RKO (cell line): ENCODE measurements at regions not wholly inside any gene's neighbourhood (a gene's known extent, or its start where the extent isn't known, plus 50 kb on each side); places are given as distances from the start of the nearest gene placed in this dataset.
A peak's percentile ranks its signal among the peaks of the same experiment; 100 is the strongest.

ENCODE experiments used
- DNase-seq: peaks from one replicate; pipeline ENCODE4 v3.0.0-alpha.2; 2016; ENCODE audit warnings: low spot score

DNA sequence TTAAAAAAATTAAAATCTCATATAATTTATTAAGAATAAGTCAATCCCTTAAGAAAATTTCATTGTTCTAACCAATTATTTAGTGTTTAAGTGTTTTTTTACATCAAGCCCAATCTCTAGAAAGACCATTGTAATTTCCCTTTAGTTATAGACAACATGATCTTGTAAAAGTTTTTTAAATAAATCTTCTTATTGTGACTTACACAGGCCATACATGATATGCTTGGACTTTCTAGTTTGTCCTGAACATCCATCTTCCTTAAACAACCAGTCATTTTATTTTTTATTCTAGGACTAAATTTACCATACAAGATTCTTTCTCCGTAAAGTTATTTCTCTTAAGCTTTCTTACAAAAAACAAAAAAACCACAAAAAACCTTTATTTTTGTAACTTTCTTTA lies 126.5 kb upstream of the MAST4 start:
- peak; percentile 19 for DNase-seq

DNA sequence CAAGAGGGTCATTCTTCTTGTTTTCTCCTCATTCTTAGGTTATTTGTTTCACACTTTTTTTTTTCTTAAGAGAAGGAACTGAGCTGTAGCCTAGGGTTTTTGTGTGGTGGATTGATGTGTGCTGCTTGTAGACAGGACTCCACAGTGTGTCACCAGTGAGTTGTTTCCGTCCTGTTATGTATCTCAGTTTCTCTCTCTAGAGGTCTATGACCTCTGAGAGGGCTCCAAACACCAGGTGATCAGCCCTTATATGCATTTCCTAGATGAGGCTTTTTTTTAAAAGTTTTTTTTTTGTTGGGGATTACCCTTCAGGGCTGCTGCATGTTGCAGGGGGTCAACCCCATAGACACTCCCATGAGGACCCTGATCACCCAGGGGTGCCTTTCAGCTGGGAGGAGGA lies 124.2 kb upstream of the MAST4 start:
- no peak for DNase-seq

DNA sequence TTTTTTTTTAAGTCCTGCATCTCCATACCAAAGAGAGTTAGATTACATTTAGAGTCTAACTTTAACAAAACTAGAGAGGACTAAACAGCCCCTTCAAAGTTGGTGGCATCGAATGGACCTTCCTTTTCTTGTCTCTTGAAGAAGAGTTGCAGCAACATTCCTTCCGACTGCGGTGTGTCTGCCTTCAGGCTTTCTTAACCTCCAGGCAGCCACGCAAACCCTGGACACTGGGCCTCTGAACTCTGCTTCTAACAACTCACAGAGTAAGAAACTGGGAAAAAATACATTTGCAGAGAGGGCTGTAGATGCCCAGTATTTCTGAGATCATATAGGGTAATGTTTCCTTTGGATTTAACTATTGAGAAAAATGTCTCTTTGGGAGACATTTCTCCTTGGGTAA lies 120.5 kb upstream of the MAST4 start:
- no peak for DNase-seq

DNA sequence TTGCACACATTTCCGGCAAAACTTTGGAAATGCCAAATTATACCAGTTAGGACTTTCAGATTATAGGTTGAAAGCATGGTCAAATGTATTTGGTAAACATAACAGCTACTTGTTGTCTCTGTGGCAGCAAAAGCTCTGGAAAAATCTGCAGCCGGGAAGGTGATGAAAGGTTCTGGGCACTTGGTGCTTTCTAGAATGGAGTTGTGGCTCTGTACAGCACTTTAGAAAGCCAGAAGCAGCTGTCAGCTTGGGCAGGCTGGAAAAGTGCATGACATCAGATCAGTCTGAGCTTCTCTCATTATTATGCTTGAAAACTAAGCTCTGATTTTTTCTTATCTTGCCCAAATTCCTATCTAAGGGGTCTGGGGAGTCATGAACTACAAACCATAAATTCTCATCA lies 118.6 kb upstream of the MAST4 start:
- no peak for DNase-seq

DNA sequence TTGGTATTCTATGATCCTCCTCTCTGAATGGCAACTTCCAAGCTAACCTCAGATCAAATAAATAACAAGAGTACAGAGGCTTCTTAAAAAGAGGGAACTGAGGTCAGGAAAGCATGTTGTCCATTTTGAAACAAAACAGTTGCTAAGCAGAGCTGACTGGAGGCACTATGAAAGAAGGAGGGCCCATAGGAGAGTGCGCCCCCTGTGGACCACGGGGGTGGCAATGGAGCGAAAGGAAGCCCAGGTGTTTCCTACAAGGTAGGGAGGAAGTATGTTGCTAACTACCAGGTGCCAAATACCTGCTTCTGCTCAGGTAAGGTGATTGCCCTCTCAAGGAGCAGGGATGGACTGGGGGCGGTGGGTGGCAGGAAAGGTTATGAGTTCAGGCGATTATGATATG lies 101.8 kb upstream of the MAST4 start:
- DNase-seq = no peak

DNA sequence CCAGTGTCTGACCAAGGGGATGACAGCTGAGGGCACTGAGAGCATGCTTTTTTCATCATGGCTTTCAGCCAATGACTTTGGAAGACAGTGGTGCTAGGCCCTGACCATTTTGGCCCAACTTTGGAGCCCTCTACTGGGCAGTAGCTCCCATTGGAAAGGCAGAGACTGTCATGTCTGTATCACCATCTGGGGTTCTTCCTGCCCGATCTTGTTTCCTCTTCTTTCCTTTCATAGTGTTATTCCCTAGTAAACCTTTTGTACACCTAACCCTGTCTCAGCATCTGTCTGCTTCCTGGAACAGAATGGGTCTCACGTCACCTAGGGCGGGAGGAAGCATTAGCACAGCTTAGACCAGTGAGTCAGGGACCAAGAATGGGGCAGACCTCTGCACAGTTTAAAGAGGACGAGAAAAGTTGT lies 97.4 kb upstream of the MAST4 start:
- DNase-seq = peak; percentile 43

DNA sequence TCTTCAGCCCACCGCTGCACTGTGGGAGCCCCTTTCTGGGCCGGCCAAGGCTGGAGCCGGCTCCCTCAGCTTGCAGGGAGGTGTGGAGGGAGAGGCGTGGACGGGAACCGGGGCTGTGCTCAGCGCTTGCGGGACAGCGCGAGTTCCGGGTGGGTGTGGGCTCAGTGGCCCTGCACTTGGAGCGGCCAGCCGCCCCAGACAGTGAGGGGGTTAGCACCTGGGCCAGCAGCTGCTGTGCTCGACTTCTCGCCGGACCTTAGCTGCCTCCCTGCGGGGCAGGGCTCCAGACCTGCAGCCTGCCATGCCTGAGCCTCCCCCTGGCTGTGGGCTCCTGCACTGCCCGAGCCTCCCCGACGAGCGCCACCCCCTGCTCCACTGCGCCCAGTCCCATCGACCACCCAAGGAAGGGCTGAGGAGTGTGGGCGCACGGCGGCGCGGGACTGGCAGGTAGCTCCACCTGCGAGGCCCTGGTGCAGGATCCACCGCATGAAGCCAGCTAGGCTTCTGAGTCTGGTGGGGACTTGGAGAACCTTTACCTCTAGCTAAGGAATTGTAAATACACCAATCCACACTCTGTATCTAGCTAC lies 92.9 kb upstream of the MAST4 start:
- DNase-seq = no peak

DNA sequence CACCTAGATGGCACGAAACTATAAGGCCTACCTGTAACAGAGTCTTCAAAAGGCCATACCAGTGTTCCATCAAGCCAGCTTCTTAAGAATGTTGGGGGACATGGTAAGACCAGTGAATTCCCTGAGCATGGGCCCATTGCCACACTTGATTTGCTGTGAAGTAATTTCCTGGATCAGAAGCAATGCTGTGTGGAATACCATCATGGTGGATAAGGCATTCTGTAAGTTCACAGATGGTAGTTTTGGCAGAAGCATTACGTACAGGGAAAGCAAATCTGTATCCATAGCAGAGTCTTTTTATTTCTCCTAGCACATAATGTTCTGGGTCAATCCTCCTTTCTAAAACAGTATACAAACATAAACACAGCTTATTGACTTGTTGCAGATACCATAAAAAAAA lies 89.1 kb upstream of the MAST4 start:
- DNase-seq = no peak

DNA sequence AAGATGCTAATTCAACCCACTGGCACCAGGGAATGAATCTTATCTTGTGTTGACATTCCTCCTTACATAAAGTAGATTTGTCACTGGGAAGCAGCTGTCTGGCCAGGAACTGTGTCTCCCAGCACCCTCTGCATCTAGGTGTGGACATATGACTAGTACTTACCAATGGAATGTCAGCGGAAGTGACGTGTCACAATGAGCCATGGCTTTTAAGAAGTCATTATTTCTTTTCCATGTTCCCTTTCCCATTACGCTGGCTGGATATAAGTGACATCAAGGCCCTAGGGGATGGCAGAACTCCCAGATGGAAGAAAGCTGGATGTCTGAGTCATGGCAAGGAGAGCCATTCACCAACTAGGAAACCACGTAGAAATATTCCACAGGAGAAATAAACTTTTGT lies 84.7 kb upstream of the MAST4 start:
- peak; percentile 58 for DNase-seq

DNA sequence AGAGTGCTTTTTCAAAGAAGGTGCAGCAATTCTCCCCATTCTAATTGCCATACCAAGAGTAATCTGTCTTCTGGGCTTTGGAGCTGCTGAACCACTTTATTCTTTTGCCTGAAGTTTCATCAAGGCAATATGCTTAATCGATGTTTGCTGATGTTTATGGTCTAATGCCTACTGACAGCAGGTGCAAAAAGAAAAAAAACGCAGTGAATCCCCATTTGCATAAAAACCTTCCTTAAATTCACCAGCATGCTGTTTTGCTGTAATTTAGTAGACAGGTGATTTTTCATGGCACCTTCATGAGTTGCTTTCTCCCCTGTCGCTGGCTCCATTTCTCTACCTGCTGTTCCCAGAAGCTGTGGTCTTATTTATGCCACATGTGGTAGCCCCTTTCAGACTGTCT lies 83.1 kb upstream of the MAST4 start:
- no peak for DNase-seq

DNA sequence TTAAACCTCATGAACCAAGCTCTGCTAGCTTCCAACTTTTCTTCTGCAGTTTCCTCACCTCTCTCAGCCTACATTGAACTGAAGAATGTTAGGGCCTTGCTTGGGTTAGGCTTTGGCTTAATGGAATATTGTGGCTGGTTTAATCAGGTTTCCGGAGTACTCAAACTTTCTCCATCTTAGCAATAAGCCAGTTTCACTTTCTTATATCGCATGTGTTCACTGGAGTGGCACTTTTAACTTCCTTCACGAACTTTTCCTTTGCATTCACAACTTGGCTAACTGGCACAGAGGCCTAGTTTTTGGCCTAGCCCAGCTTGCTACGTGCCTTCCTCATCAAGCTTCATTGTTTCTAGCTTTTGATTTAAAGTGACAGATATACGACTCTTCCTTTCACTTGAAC lies 81.0 kb upstream of the MAST4 start:
- DNase-seq = no peak

DNA sequence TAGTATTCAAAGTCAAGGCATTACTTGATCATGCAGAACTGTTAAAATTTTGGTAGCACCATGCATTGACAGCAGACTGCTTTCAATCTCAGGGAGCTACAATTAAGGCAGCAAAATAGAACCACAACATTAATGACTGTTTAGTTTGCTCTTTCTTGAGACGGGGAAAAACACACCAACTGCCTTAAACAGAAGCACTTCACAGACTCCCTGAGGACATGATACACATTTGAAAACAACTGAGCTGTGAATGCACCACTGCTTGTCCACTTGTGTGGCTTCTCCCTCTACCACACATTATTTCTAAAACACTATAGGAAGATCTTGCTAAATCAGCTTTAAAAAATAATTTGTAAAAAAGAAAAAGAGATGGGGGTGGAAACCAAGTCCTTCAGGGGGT lies 79.6 kb upstream of the MAST4 start:
- DNase-seq = no peak

DNA sequence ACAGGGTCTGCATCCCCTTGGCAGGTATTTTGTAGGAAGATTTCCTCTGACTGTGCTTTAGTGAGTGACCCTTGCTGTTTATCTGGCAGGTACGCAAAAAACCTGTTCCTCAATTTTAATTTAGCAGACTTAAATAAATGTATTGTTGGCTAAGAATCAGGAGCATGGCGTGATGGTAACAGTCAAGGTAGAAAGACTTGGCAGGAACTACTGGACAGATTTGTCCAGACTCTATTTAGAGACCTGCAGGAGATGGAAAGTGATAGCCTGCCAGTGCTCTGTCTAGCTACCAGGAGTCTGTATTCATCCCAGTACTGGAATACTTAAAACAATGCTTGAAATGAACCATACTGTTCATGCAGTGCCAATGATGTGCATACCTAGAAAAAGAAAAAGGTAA lies 78.8 kb upstream of the MAST4 start:
- DNase-seq = no peak

DNA sequence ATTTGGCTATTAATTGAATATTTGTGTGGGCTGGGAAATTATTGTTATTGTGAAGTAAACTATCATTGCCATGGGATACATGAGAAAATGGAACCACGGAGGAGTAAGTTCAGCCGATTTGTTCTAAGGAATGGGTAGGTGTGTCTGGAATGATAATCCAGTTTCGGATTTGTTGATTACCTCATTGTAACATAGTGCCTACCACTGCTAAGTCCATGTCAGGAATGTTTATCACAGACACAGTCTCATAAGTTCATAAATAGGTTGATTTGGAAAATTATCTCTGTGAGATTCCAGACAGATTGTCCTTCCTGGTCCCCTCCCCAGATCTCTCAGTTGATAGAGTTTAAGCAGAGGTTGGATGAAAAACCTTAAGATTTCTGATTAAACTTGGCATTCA lies 78.1 kb upstream of the MAST4 start:
- DNase-seq = no peak

DNA sequence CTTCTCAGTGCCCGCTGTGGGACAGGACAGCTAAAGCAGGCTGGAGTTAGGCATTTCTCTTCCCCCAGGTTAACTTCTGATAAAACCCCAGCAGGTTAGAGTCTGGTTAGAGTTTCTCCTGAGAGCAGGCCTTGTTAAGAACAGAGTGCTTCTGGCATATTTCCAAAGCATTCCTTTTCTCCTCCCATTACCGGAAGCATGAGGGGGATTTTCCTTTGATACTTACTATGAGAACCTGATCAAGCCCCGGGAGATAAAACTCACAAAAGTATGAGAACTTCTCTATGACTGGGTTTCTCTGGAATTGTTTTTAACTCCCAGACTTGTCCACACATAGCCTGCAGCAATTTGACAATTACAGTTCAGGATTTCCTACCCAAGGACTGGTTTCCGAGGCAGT lies 77.4 kb upstream of the MAST4 start:
- DNase-seq = no peak

DNA sequence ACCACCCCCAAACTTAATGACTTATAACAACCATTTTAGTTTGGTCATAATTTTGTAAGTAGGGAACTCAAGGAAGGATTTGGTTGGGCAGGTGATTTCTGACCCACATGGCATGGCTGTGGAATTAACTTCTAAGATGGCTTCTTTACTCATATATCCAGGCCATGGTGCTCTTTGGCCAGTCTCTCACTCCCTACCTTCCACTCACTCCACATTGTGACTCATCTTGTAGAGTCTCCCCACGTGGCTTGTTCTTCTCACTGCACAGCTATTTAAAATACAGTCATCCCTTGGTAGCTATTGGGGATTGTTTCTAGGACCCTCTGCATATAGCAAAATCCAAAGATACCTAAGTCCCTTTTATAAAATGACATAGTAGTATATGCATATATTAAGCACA lies 76.6 kb upstream of the MAST4 start:
- peak; percentile 37 for DNase-seq

DNA sequence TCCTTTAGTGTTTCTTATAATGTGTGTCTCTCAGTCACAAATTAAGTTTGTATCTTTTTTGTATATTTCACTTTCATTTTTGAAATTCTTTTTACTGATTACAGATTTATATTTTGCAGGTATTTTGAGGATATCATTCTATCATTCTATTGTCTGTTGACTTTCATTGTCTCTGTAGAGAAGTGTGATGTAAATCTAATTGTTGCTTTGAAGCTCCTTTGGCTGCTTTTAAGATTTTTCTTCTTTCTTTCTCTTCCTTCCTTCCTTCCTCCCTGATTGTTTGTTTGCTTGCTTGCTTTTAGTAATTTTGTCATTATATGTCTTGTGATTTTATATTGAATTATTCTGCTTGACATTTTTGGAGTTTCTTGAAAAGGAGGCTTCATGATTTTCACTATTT lies 75.3 kb upstream of the MAST4 start:
- DNase-seq = no peak

DNA sequence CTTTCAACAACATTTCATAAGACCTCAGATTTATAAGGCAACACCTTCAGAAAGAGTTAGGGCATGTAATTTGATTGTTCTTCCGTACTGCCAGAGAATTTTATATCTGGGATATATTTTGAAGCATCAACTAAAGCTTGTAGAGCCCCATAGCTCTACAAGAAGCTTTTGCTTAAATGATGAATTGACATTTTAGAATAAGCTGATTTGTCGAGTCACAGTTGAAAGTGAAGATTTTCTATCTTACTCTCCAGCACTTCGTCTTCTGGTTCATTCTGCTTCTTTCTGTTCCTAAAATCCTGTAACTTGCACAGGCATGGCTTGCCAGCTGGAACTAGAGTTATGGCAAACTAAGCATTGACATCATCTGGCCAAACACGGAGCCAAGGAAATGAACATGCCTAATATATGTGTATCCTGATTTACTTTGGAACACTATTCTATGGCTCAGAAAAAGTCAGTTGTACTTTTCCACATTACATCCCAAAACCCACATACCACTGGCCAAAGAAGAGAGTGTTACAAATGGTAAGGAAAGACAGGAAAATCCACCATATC lies 68.6 kb upstream of the MAST4 start:
- DNase-seq = no peak

DNA sequence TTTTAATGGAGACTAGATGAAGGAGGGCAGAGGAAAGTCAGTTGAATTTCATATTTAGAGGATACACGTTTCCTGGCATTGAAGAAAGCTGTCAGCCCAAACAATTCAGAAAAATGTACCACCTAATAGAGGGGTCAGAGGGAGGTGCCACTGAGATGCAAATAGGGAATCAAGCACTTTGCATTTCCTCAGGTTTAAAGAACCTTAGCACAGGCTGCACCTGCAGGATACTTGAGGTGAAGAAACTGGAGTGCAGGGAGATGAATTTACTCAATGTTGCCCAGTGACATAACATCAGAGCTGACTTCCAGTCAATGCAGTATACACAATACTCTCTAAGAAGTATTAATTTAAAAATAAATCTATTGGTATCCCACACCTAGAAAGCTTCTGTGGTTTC lies 67.0 kb upstream of the MAST4 start:
- DNase-seq = no peak

DNA sequence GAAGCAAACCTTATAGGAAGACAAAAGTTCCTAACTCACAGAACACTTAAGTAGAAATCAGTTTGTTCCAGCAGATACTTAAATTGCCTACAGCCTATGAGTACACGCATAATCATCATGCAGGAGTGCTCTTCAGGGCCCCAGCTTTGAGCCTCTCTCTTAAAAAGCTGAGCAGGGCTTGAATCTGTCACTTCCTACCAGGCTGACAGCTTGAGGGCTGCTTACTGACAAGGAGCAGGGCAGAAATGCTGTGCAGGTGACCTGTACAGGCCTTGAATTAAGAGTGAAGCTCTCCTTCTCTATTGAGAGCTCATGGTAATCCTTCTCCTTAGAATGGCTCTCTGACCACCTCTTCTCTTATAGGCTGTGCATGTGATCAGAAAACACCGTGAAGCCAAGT lies 66.5 kb upstream of the MAST4 start:
- no peak for DNase-seq

DNA sequence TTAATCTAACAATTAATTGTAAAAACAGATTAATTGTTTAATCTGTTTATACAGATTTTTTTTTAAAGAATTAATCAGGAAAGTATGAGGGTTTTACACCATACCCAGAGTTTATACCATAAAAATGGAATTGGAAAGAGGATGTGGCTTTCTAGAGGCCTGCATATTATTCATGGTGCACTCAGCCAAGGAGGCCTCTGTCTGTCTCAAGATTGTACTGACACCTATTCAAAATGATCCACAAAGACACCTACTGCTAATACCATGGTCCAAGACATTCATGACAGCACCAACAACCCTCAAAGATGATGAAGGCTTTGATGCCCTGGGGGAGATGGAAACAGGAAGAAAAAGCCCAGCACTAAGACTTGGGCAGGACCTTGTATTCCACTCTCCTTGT lies 58.1 kb upstream of the MAST4 start:
- no peak for DNase-seq

DNA sequence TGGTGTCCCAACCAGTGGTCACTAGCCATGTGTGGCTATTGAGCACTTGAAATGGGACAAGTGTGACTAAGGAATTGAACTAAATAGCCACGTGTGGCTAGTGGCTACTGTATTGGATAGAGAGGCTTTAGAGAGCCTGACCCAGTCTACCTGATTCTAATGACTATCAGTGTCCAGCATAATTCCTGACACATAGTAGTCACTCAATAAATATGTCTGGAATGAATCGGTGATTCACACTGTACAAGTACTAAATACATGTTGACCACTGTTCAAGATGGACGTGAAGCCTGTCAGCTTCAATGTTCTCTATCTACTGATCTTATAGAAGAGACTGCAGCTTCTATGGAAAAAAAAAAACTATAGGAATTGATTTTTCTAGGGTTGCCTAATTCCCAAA lies 57.7 kb upstream of the MAST4 start:
- peak; percentile 19 for DNase-seq

DNA sequence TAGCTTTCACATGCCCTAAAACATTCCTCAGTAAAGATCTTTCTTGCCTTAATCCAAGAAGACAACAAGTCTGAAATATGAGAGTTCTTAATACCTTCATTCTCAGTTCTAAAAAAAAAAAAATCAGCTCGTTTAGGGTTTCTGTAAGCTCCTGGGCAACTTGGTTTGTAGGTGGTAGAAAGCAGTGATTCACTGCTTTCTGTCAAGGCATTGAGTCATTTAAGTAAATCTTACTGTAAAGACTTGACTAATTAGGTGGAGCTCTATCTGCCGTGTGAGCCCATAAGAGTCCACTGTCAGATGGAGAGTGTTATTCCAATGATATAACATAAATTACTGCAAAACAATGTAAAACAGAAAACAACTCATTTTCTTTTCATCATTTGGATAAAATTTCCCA lies 56.1 kb upstream of the MAST4 start:
- peak; percentile 32 for DNase-seq

DNA sequence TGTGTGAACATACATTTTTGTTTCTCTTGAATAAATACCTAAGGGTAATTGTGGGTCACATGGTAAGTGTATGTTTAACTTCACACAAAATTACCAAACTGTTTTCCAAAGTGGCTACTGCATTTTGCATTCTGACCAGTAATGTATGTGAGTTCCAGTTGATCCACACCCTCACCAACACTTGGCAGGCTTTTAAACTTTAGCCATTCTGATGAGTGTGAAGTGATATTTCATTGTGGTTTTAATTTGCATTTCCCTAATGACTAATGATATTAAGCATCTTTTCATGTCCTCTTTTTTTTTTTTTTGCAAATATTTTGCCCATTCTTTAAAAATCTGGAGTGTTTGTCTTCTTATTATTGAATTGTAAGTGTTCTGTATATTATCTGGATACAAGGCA lies 53.5 kb upstream of the MAST4 start:
- DNase-seq = no peak
